K562 (cell line): ENCODE measurements at regions not wholly inside any gene's neighbourhood (a gene's known extent, or its start where the extent isn't known, plus 50 kb on each side); places are given as distances from the start of the nearest gene placed in this dataset.

Experiments used
- CEBPB ChIP-seq: fragments of 450-650 bp; IDR thresholded peaks from 2 replicates; pipeline ENCODE4 v1.6.1; 2016; ENCODE audit warnings: missing genetic modification characterization, missing compliant biosample characterization
- HOMEZ ChIP-seq: fragments of 250-450 bp; sonication (Bioruptor Pico); IDR thresholded peaks from 2 replicates; pipeline ENCODE4 v1.4.0; 2020; ENCODE audit warnings: mild to moderate bottlenecking, moderate library complexity
- KDM1A ChIP-seq, 2 experiments: fragments of 450-650 bp; IDR thresholded peaks; 2 replicates each; pipeline ENCODE4 v1.6.1; 2016; ENCODE audit warnings: mild to moderate bottlenecking in 2 of 2
- MYC ChIP-seq, 2 experiments: fragments of 250-450 bp in 1 of 2; sonication (Bioruptor Pico) in 1 of 2; IDR thresholded peaks; 2 replicates each; pipeline versions ENCODE4 v1.5.1 to v1.6.1; 2012 to 2021; ENCODE audit warnings: low read depth in 2 of 2, borderline replicate concordance in 1 of 2, improper control_type of control experiment in 1 of 2, low read length in 1 of 2, mild to moderate bottlenecking in 1 of 2, moderate library complexity in 1 of 2
- PHTF2 ChIP-seq: fragments of 250-450 bp; sonication (Bioruptor Pico); IDR thresholded peaks from 2 replicates; pipeline ENCODE4 v1.5.0; 2021; ENCODE audit warnings: mild to moderate bottlenecking
- RFX5 ChIP-seq: IDR thresholded peaks from 2 replicates; pipeline ENCODE4 v1.6.1; 2011; ENCODE audit warnings: low read depth, mild to moderate bottlenecking, improper control_type of control experiment, low read length
- SP1 ChIP-seq: sonication (generic); formaldehyde crosslinking; IDR thresholded peaks from 2 replicates; pipeline ENCODE4 v1.8.1; 2022; ENCODE audit warnings: mild to moderate bottlenecking, missing genetic modification reagents
- TCF7 ChIP-seq: sonication (generic); IDR thresholded peaks from 2 replicates; pipeline ENCODE4 v1.6.1; 2016; ENCODE audit warnings: antibody characterized with exemption, borderline replicate concordance
- ZNF212 ChIP-seq: fragments of 450-650 bp; formaldehyde crosslinking; IDR thresholded peaks from 2 replicates; pipeline ENCODE4 v1.4.0; 2020; ENCODE audit warnings: mild to moderate bottlenecking
- ZNF561 ChIP-seq: fragments of 450-650 bp; formaldehyde crosslinking; conservative IDR thresholded peaks from 2 replicates; pipeline ENCODE4 v1.4.0; 2020; ENCODE audit warnings: mild to moderate bottlenecking, moderate library complexity
- ZNF717 ChIP-seq: fragments of 250-450 bp; sonication (Bioruptor Pico); IDR thresholded peaks from 2 replicates; pipeline ENCODE4 v1.5.0; 2021

- TF ChIP-seq ZNF717 (CRISPR knock-in tag) (no peak), CEBPB (tag) (no peak), PHTF2 (CRISPR knock-in tag) (no peak), ZNF212 (no peak), KDM1A (IDR thresholded peaks at IDR 0.05) (no peak), SP1 (CRISPR knock-in tag) (no peak), RFX5 (no peak), MYC (IDR thresholded peaks at IDR 0.05; ENCODE audit: low read depth, low read length) (no peak), MYC (CRISPR knock-in tag; IDR thresholded peaks at IDR 0.05; ENCODE audit: borderline replicate concordance, low read depth) (no peak), TCF7 (no peak), ZNF561 (no peak), HOMEZ (CRISPR knock-in tag) (no peak)
Measured at GRCh38 chr12:127590868-127591267, 676.1 kb upstream of the TMEM132C start.
